IPS-NIHi7 (cell line): ENCODE measurements at regions not wholly inside any gene's neighbourhood (a gene's known extent, or its start where the extent isn't known, plus 50 kb on each side); places are given as distances from the start of the nearest gene placed in this dataset.
"Not testable (repeated sequence)": the region's sequence is repeated elsewhere in the genome, so short reads cannot be mapped to it uniquely, and the experiment has no call there.

Experiments
- DNase-seq: peaks from one replicate; pipeline ENCODE4 v3.0.0; 2012; ENCODE audit warnings: mixed read lengths; ENCODE audit errors: extremely low spot score

DNA sequence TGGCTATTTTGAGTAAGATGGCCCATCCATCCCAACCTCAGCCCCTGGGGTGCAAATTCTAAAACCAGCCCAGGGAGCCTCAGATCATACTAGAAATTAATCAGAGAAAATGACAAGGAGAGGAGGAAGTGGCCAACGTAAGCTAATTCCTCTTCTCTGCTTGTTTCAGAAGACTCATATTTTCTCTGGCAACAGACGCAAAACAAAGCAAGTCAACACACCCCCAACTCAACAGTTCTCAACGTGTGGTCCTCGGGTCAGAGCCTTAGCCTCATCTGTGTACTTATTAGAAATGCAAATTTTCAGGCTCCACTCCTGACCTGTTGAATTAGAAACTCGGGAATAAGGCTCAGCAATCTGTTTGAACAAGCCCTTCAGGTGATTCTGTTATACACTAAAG, 413.9 kb upstream of the AUTS2 start:
- DNase-seq: no peak

DNA sequence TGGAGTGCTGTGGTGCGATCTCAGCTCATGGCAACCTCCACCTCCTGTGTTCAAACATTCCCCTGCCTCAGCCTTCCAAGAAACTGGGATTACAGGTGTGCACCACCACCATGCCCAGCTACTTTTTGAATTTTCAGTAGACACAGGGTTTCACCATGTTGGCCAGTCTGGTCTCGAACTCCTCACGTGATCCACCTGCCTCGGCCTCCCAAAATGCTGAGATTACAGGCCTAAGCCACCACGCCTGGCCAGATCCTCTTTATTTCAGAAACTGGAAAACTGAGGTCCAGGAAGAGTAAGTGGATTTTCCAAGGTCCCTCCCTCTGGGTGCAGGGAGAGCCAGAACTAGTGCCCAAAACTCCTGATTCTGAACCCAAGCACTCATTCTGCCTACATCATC, 413.1 kb upstream of the AUTS2 start:
- no peak for DNase-seq

DNA sequence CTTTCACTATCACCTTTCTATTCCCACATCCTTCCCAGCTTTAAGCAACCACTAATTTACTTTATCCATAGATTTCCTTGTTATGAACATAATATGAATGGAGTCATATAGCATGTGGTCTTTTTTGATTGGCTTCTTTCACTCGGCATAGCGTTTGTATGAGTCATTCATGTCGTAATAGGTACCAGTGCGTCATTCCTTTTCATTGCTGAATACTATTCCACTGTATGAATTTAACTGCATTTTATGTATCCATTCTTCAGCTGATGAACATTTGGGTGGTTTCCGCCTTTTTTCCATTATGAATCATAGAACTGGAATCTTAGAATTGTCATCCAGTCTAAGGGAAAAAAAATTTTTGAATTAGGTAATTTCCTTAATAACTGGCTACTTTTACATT, 411.3 kb upstream of the AUTS2 start:
- no peak for DNase-seq

DNA sequence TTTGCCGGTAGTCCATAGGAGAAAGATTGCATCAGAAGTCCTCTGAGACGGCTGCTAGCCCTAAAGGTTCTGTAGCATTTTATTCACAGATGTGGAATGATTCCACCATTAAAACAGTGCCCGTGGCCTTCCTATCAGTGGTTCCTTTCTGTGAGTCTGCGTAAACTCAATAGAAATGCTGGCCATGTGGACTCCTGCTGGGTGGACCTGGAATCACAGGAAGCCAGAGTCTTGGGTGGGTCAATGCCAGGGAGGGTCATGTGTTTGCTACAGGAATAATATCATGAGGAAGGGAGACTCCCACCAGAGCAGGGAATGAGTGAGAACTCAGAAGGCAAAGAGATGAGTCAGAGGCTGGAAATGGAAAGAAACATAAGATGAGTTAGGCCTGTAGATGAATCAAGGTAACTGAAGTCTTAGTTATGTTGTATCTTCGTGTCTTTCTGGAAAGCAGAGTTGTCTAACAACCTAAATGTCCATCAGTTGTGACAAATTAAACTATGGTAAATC, 410.4 kb upstream of the AUTS2 start:
- no peak for DNase-seq

- no peak for DNase-seq
These were observed 408.9 kb upstream of the AUTS2 start for GRCh38 chr7:69189406-69189805.

- DNase-seq: no peak
These were observed 408.2 kb upstream of the AUTS2 start for GRCh38 chr7:69190025-69190424.

- DNase-seq: no peak
These were observed 407.5 kb upstream of the AUTS2 start for GRCh38 chr7:69190763-69191162.

DNA sequence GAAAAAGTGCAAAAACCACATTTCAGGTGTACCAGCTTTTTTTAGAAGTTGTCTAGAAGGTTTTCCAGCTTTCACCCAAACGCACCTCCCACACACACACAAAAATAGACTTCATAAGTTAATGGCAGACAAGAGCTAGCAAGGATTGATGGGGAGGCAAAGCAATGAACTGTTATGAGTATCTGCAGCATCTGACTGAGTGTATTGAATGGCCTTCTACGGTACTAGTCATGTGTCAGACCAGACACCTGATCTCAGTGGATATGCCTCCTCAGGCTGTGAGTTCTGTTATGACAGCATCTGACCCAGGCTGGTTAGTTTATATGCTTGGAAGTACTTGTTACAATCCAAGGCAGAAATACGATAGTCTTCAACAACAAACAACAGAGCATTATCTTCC, 406.1 kb upstream of the AUTS2 start:
- no peak for DNase-seq

- no peak for DNase-seq
These were observed 405.2 kb upstream of the AUTS2 start for GRCh38 chr7:69193061-69193460.

DNA sequence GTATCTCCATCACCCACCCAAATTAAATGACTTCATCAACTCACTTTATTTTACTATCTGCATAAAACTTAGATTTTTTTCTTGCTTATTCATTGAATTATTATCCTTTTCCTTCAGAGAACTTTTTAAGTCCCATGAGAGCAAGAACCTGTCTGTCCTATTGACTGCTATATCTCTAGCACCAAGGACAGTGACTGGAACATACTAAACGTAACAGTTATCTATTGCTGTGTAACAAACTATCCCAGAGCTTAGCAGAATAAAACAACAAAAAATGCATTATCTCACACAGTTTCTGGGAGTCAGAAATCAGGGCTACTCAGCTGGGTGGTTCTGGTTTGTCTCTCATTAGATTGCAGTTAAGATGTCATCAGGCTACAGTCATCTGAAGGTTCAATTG, 401.7 kb upstream of the AUTS2 start:
- DNase-seq: no peak

GRCh38 chr7:69198250-69198649, 400.0 kb upstream of the AUTS2 start:
- no peak for DNase-seq

DNA sequence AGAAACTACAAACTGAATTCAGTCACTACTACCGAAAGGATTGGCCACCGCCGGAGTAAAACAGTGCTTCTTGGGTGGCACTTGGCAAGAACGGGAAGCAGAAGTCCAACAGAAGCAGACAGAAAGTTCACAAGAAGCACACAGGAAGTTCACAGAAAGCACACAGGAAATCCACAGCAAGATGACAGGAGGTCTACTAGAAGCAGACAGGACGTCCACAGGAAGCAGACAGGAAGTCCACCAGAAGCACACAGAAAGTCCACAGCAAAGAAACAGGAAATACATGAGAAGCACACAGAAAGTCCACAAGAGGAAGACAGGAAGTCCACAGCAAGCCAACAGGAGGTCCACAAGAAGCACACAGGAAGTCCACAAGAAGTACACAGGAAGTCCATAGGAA, 399.2 kb upstream of the AUTS2 start:
- DNase-seq: no peak

GRCh38 chr7:69199661-69200060, 398.6 kb upstream of the AUTS2 start:
- DNase-seq: no peak

- no peak for DNase-seq
These were observed 394.4 kb upstream of the AUTS2 start for GRCh38 chr7:69203871-69204270.

GRCh38 chr7:69204943-69205342, 393.3 kb upstream of the AUTS2 start:
- DNase-seq: no peak

GRCh38 chr7:69205581-69205980, 392.7 kb upstream of the AUTS2 start:
- DNase-seq: no peak

- DNase-seq: no peak
These were observed 390.0 kb upstream of the AUTS2 start for GRCh38 chr7:69208276-69208675.

- DNase-seq: no peak
These were observed 389.4 kb upstream of the AUTS2 start for GRCh38 chr7:69208848-69209247.

GRCh38 chr7:69211336-69211735, 386.9 kb upstream of the AUTS2 start:
- no peak for DNase-seq

DNA sequence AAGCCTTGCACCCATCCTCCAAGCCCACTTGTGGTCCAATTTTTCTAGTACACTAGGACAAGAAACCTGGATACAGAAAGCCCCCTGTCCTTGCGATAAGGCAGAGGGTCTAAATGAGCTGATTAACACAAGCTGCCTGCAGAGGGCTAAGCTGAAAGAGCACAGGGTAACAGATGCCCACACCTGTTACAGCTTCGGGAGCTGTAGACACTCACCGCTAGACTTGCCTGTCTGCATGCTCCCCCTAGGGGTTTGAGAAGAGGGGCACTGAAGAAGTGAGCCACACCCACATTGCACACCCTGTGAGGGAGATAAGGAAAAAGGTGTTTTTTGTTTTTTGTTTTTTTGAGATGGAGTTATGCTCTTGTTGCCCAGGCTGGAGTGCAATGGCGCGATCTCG, 386.5 kb upstream of the AUTS2 start:
- peak; percentile 59 for DNase-seq

DNA sequence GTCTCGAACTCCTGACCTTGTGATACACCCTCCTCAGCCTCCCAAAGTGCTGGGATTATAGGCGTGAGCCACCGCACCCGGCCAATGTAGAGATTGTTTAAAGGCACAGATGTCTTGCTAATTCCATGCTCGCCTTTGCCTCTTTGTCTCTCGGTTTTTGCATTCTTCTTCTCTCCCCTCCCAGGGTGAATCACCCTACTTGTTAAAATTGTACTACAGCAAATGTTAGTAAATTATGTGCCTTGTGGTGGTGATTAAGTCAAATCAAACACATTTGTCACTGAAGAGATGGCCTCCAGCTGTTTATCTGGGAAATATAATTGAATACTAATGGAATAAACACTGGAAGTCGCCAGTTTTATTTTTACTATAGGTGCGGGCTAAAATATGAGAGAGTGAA, 384.4 kb upstream of the AUTS2 start:
- no peak for DNase-seq

DNA sequence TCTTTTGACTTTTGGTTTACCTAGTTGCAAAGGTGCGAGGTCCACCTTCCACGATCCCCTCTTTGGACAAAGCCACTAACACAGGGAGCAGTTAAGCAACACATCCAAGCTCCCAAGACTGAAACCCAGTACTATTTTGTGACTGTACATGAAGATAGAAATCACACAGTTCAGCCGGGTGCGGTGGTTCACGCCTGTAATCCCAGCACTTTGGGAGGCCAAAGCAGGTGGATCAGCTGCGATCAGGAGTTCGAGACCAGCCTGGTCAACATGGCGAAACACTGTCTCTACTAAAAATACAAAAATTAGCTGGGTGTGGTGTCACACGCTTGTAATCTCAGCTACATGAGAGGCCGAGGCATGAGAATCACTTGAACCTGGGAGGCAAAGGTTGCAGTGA, 382.8 kb upstream of the AUTS2 start:
- DNase-seq: not testable (repeated sequence)

- no peak for DNase-seq
These were observed 380.5 kb upstream of the AUTS2 start for GRCh38 chr7:69217516-69218350.

DNA sequence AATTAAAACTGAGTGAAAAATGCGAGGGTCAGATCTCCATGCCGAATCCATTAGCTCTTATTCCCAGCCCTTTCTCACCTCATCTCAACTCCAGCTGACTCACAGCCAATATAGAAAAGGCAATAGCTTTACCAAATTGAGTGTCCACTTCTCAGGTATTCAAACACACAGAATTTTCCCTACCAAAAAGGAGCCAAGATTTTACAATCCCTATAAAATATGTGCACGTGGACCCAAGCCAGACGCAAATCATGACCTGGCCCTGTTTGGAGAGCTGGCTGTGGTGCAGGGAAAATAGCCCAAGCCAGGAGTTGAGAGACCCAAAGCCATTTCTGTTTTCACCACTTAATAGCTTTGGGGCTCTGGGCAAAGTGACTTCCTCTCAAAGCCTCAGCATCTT, 379.7 kb upstream of the AUTS2 start:
- DNase-seq: no peak
